Fibroblast of lung (primary cell): ENCODE measurements at regions not wholly inside any gene's neighbourhood (a gene's known extent, or its start where the extent isn't known, plus 50 kb on each side); places are given as distances from the start of the nearest gene placed in this dataset.

Source experiments
- EZH2 ChIP-seq: IDR thresholded peaks from 2 replicates; pipeline ENCODE4 v1.5.1; 2012; ENCODE audit warnings: low read length, control low read depth, mild to moderate bottlenecking; ENCODE audit errors: missing control alignments
- TF ChIP-seq, protein P1 (sequence below), 2 donors: IDR thresholded peaks in 1 of 2; conservative IDR thresholded peaks in 1 of 2; 1 replicate in 1 of 2; 2 replicates in 1 of 2; pipeline ENCODE4 v1.5.1; 2011 to 2012; ENCODE audit warnings: low read length in 2 of 2, control low read depth in 1 of 2, inconsistent platforms in 1 of 2, low read depth in 1 of 2, mild to moderate bottlenecking in 1 of 2

DNA sequence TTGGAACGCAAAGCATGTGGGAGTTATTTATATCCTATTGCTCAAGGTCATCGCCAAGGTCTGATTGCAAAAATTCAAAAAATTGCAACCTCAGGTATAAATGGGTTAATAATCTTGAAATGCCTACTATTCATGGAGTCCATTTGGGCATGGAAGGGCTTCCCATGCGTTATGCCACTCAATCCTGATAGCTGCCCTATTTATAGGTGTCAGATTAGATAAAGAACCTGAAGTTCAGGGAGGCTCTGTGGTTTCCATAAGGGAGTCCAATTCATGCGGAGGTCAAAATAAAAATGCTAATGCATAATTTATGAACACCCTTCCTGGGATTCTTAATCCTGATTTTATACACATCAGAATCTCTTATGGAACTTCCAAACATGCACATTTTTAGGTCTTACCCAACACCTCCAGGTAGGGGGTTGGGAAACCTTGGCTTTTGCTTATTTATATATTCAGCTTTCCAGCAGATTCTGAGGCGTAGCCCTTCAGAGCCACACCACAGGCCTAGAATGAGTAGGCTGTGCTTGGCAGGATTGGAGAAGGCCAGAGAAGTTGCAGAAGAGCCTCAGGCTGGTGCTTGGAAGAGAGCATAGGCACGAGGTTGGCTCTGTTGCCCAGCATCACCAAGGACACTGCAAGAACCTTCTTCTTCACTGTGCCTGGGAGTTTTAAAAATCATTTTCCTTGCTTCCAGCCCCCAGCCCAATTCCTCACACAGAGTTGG, 324.4 kb upstream of the CFAP20DC start:
- TF ChIP-seq EZH2 = no peak
- TF ChIP-seq, protein P1, sequence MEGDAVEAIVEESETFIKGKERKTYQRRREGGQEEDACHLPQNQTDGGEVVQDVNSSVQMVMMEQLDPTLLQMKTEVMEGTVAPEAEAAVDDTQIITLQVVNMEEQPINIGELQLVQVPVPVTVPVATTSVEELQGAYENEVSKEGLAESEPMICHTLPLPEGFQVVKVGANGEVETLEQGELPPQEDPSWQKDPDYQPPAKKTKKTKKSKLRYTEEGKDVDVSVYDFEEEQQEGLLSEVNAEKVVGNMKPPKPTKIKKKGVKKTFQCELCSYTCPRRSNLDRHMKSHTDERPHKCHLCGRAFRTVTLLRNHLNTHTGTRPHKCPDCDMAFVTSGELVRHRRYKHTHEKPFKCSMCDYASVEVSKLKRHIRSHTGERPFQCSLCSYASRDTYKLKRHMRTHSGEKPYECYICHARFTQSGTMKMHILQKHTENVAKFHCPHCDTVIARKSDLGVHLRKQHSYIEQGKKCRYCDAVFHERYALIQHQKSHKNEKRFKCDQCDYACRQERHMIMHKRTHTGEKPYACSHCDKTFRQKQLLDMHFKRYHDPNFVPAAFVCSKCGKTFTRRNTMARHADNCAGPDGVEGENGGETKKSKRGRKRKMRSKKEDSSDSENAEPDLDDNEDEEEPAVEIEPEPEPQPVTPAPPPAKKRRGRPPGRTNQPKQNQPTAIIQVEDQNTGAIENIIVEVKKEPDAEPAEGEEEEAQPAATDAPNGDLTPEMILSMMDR (conservative IDR thresholded peaks at IDR 0.05 in 1 of 2, IDR thresholded peaks at IDR 0.05 in 1 of 2; ENCODE audit: low read depth in 1 of 2, low read length in 2 of 2) = no peak
